K562 (cell line): ENCODE measurements at regions not wholly inside any gene's neighbourhood (a gene's known extent, or its start where the extent isn't known, plus 50 kb on each side); places are given as distances from the start of the nearest gene placed in this dataset.

ENCODE experiments used
- ATAC-seq: fragments of 200-7000 bp; cut with Tn5 transposase; 3 replicates; pipeline ENCODE4 v1.9.1; 2020; ENCODE audit warnings: moderate library complexity
- BruUV-seq: library from RNA; stranded (reverse); fragments of 400-500 nt; replicated peaks from 2 replicates; lab custom pipeline; 2021; lab: Mats Ljungman, UMichigan
- CTCF ChIA-PET: fragments of 300-600 bp; formaldehyde crosslinking; extraction: SDS; loops from one replicate; lab custom pipeline; 2021; ENCODE audit warnings: low intra/inter-chr PET ratio; lab: Yijun Ruan, JAX
- POLR2A ChIA-PET: fragments of 300-600, 350-650 bp; sonication (Branson Sonifier 250); formaldehyde crosslinking; extraction: SDS; loops from one replicate; lab custom pipeline; 2021; ENCODE audit warnings: antibody characterized with exemption, inconsistent platforms; lab: Yijun Ruan, JAX
- DNase-seq, 4 experiments: peaks; one replicate each; pipeline versions ENCODE4 v3.0.0 to v3.0.0-alpha.2; 2011 to 2018; ENCODE audit warnings: low spot score in 3 of 4, mixed read lengths in 3 of 4; ENCODE audit errors: extremely low read depth in 1 of 4
- FAIRE-seq: peaks from 2 replicates; lab custom pipeline; 2011; peaks lifted over from hg19 to GRCh38; lab: Jason Lieb, UNC
- H2AFZ ChIP-seq: 2 replicates; pipeline ENCODE4 v1.6.0; 2011; ENCODE audit warnings: low read depth, low read length, control low read depth, inconsistent platforms
- H3K27ac ChIP-seq: fragments of 200-600 bp; 3 replicates; pipeline ENCODE4 v1.8.0; 2011; ENCODE audit warnings: low read depth, mild to moderate bottlenecking, control low read depth, inconsistent platforms, low read length, moderate library complexity, mixed read lengths; ENCODE audit errors: extremely low read depth
- H3K27me3 ChIP-seq, 2 experiments: fragments of 300-600 bp in 1 of 2; 2 replicates in 1 of 2; 3 replicates in 1 of 2; pipeline versions ENCODE4 v1.6.0 to v1.8.0; 2011; ENCODE audit warnings: inconsistent platforms in 2 of 2, low read length in 2 of 2, mild to moderate bottlenecking in 1 of 2, mixed read lengths in 1 of 2, moderate library complexity in 1 of 2; ENCODE audit not compliant: control insufficient read depth in 2 of 2, insufficient read depth in 2 of 2
- H3K36me3 ChIP-seq: fragments of 300-600 bp; 3 replicates; pipeline ENCODE4 v1.8.0; 2011; ENCODE audit warnings: mild to moderate bottlenecking, low read length, inconsistent platforms; ENCODE audit not compliant: control insufficient read depth, insufficient read depth
- H3K4me1 ChIP-seq, 2 experiments: fragments of 200-600 bp in 1 of 2; replicated peaks in 1 of 2; 2 replicates in 1 of 2; 3 replicates in 1 of 2; pipeline versions ENCODE4 v1.5.1 to v1.8.0; 2011; ENCODE audit warnings: inconsistent platforms in 2 of 2, low read length in 2 of 2, mild to moderate bottlenecking in 1 of 2, mixed read lengths in 1 of 2, moderate library complexity in 1 of 2; ENCODE audit not compliant: control insufficient read depth in 2 of 2, insufficient read depth in 2 of 2
- H3K4me2 ChIP-seq: 2 replicates; pipeline ENCODE4 v1.6.1; 2011; ENCODE audit warnings: low read length, control low read depth, inconsistent platforms, mixed read lengths; ENCODE audit not compliant: insufficient read depth
- H3K4me3 ChIP-seq: fragments of 200-600 bp; sonication (generic), shearing (Covaris generic); 2 replicates; pipeline ENCODE4 v1.5.1; 2016; ENCODE audit warnings: control low read depth, inconsistent platforms
- H3K79me2 ChIP-seq: fragments of 200-600 bp; 3 replicates; pipeline ENCODE4 v1.8.0; 2011; ENCODE audit warnings: low read length, inconsistent platforms; ENCODE audit not compliant: control insufficient read depth, insufficient read depth
- H3K9ac ChIP-seq, 2 experiments: 2 replicates each; pipeline versions ENCODE4 v1.6.0 to v1.6.1; 2011; ENCODE audit warnings: low read depth in 2 of 2, low read length in 2 of 2, control low read depth in 1 of 2, inconsistent platforms in 1 of 2, mild to moderate bottlenecking in 1 of 2, mixed read lengths in 1 of 2; ENCODE audit not compliant: insufficient read depth in 1 of 2
- H3K9me1 ChIP-seq: one replicate; pipeline ENCODE4 v1.6.0; 2011; ENCODE audit warnings: inconsistent platforms, mild to moderate bottlenecking, low read length, moderate library complexity; ENCODE audit not compliant: control insufficient read depth, insufficient read depth
- H3K9me3 ChIP-seq: replicated peaks from 2 replicates; pipeline ENCODE4 v1.5.1; 2011; ENCODE audit warnings: low read depth, low read length, inconsistent platforms; ENCODE audit not compliant: control insufficient read depth, insufficient read depth
- H4K20me1 ChIP-seq: replicated peaks from 2 replicates; pipeline ENCODE4 v1.6.1; 2011; ENCODE audit warnings: low read length, inconsistent platforms, mixed read lengths; ENCODE audit not compliant: control insufficient read depth, insufficient read depth
- ARID3A ChIP-seq: IDR thresholded peaks from 2 replicates; pipeline ENCODE4 v1.6.1; 2012; ENCODE audit warnings: low read depth, low read length, improper control_type of control experiment, borderline replicate concordance
- ARNT ChIP-seq, 2 experiments: fragments of 450-650 bp; IDR thresholded peaks; 2 replicates each; pipeline ENCODE4 v1.6.1; 2016; ENCODE audit warnings: mild to moderate bottlenecking in 1 of 2
- BCL6 ChIP-seq: fragments of 250-450 bp; sonication (Bioruptor Pico); IDR thresholded peaks from 2 replicates; pipeline ENCODE4 v1.4.0; 2020
- CREM ChIP-seq: IDR thresholded peaks from 2 replicates; pipeline ENCODE4 v1.6.1; 2014; ENCODE audit warnings: antibody characterized with exemption, low read depth
- DIDO1 ChIP-seq: fragments of 450-650 bp; IDR thresholded peaks from 2 replicates; pipeline ENCODE4 v1.6.1; 2016; ENCODE audit warnings: low read depth, missing biosample characterization, missing genetic modification characterization
- GABPA ChIP-seq: fragments of 200-800 bp; sonication (Bioruptor generic); conservative IDR thresholded peaks from 2 replicates; pipeline ENCODE4 v1.6.1; 2016; ENCODE audit warnings: low read depth, missing genetic modification characterization, missing compliant biosample characterization
- MCM7 ChIP-seq, 2 experiments: fragments of 450-650 bp; IDR thresholded peaks; 2 replicates each; pipeline ENCODE4 v1.6.1; 2016 to 2018
- NCOA1 ChIP-seq: fragments of 450-650 bp; IDR thresholded peaks from 2 replicates; pipeline ENCODE4 v1.6.1; 2016; ENCODE audit warnings: low read depth
- PCBP2 ChIP-seq: fragments of 200-400 bp; formaldehyde crosslinking; IDR thresholded peaks from 2 replicates; pipeline ENCODE4 v1.6.1; 2018; ENCODE audit warnings: low read length, low read depth, mild to moderate bottlenecking, moderate library complexity; ENCODE audit not compliant: poor library complexity, severe bottlenecking
- RCOR1 ChIP-seq, 2 experiments: IDR thresholded peaks; 2 replicates each; pipeline ENCODE4 v1.6.1; 2012; ENCODE audit warnings: low read depth in 2 of 2, low read length in 2 of 2, borderline replicate concordance in 1 of 2, improper control_type of control experiment in 1 of 2
- ZBTB11 ChIP-seq, 3 experiments: fragments of 200-800 bp in 1 of 3; fragments of 250-450 bp in 1 of 3; fragments of 450-650 bp in 1 of 3; sonication (Bioruptor Pico) in 1 of 3; sonication (Bioruptor generic) in 1 of 3; formaldehyde crosslinking in 1 of 3; IDR thresholded peaks; 2 replicates each; pipeline versions ENCODE4 v1.6.1 to v1.8.0; 2016 to 2022; ENCODE audit warnings: mild to moderate bottlenecking in 2 of 3, missing genetic modification characterization in 2 of 3, missing compliant biosample characterization in 1 of 3, moderate library complexity in 1 of 3
- ZFP30 ChIP-seq: fragments of 250-450 bp; sonication (Bioruptor Pico); IDR thresholded peaks from 2 replicates; pipeline ENCODE4 v1.8.0; 2022; ENCODE audit warnings: moderate library complexity, mild to moderate bottlenecking, inconsistent platforms, borderline replicate concordance
- WGBS: fragments of 100-300 bp; shearing (Covaris generic); methylation state at CpG from one replicate; pipeline ENCODE4 v1.1.6; 2016; ENCODE audit warnings: low coverage, mixed read lengths; ENCODE audit not compliant: insufficient coverage; ENCODE audit errors: missing lambda C conversion rate; 5-methylcytosine and 5-hydroxymethylcytosine counted together
- in situ Hi-C: fragments of 300-500 bp; cut with MboI; formaldehyde crosslinking; loops from 4 replicates; pipeline ENCODE4 v1.15.0; 2018; ENCODE audit warnings: inconsistent platforms, mixed read lengths
- intact Hi-C: fragments of 100-400 bp; cut with micrococcal nuclease; formaldehyde crosslinking; loops from 2 replicates; pipeline ENCODE4 v1.14.2; 2022
- TF ChIP-seq, protein P1 (sequence below): fragments of 250-450 bp; sonication (Bioruptor Pico); IDR thresholded peaks from 2 replicates; pipeline ENCODE4 v1.5.0; 2021; ENCODE audit warnings: mild to moderate bottlenecking, borderline replicate concordance

DNA sequence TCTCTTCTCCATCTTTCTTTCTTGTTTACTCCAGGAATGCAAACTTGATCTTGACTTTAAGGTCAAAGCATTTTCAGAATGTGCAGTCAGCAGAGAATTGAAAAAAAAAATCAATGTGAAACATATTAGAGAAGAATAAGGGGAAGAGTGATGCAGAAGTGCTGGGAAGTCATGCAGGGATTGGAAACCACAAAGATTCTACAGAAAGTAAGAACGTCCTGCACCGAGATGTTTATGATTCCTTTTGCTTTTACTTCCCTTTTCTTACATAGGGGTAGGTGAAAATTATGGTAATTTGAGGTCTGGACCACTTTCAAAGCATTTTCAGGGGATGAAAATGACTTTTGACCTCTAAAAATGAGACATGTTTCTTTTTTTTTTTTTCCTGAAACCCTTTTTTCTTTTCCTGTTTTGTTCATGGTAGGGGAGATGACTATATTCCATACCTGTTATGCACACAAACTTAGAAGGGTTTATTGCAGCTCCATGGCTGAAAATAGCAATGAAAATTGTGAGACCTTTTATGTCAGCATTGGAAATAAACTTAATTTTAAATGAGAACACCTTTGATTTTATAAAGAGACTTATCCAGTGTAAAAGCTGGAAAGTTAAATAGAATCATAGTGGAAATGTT lies 623.5 kb upstream of the TBL1XR1 start (continued):
- no peak for TF ChIP-seq ZBTB11 (CRISPR knock-in tag; IDR thresholded peaks at IDR 0.05)
- no peak for TF ChIP-seq ARNT (IDR thresholded peaks at IDR 0.05)
- TF ChIP-seq, all 486 proteins: peak for 0

DNA sequence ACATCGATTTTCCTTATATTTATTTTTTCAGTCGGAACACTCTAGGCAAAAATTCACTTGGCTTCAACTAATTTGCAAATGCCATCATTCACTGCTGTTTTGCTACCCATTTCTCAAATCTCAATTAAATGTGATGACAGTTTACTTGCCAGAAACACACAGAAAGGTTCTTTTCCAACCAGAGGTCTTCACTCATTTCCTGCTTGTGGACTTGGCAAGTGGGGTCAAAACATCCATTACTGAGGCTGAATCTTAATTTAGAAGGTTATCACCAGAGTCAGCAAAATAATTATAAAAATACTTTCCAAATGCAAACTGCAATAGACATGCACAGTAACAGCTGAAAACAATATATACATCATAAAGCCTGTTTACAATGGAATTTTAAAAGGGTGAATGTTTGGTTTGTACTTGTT lies 625.4 kb upstream of the TBL1XR1 start:
- FAIRE-seq (no peak), ATAC-seq (no peak), DNase-seq (no peak)
- Histone ChIP-seq H3K4me2 (no peak overlapping the region), H3K9ac (no peak overlapping the region), H3K9me1 (no peaks in the 10 kb centered on the region), H3K9me3 (no peaks in the 10 kb centered on the region), H4K20me1 (no peaks in the 10 kb centered on the region), H2AFZ (no peak overlapping the region), H3K4me1 (no peaks in the 10 kb centered on the region), H3K27ac (no peak overlapping the region), H3K79me2 (no peaks in the 10 kb centered on the region), H3K36me3 (no peaks in the 10 kb centered on the region), H3K4me3 (no peak overlapping the region), H3K27me3 (peaks cover 0 to 4% of the 10 kb centered on the region in 2 experiments; a peak in 1 of 5 replicates)
- intact Hi-C loops = no loop called here
- no TSS peak for BruUV-seq
- in situ Hi-C loops = no loop called here
- ChIA-PET POLR2A (interaction anchor here (2.0 kb wide), 1 partner anchor 14 kb away, joined by 4 read pairs; no protein-coding TSS in a partner anchor), CTCF (no interaction called here)
- WGBS = 0% methylated on average over 2 of the region's 2 CpGs
- no peak for TF ChIP-seq MCM7 (IDR thresholded peaks at IDR 0.05)
- no peak for TF ChIP-seq NCOA1
- TF ChIP-seq ARID3A = no peak
- no peak for TF ChIP-seq BCL6 (CRISPR knock-in tag)
- TF ChIP-seq RCOR1 (IDR thresholded peaks at IDR 0.05; ENCODE audit: borderline replicate concordance in 1 of 2, low read depth in 2 of 2, low read length in 2 of 2) = no peak
- TF ChIP-seq CREM = no peak
- TF ChIP-seq, protein P1, sequence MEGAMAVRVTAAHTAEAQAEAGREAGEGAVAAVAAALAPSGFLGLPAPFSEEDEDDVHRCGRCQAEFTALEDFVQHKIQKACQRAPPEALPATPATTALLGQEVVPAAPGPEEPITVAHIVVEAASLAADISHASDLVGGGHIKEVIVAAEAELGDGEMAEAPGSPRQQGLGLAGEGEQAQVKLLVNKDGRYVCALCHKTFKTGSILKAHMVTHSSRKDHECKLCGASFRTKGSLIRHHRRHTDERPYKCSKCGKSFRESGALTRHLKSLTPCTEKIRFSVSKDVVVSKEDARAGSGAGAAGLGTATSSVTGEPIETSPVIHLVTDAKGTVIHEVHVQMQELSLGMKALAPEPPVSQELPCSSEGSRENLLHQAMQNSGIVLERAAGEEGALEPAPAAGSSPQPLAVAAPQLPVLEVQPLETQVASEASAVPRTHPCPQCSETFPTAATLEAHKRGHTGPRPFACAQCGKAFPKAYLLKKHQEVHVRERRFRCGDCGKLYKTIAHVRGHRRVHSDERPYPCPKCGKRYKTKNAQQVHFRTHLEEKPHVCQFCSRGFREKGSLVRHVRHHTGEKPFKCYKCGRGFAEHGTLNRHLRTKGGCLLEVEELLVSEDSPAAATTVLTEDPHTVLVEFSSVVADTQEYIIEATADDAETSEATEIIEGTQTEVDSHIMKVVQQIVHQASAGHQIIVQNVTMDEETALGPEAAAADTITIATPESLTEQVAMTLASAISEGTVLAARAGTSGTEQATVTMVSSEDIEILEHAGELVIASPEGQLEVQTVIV (CRISPR knock-in tag) = no peak
- no peak for TF ChIP-seq ZFP30
- no peak for TF ChIP-seq DIDO1 (tag)
- TF ChIP-seq GABPA (tag) = no peak
- TF ChIP-seq PCBP2 = no peak
